HPDE6-E6E7 (cell line): ENCODE measurements at regions not wholly inside any gene's neighbourhood (a gene's known extent, or its start where the extent isn't known, plus 50 kb on each side); places are given as distances from the start of the nearest gene placed in this dataset.
"Not testable (repeated sequence)": the region's sequence is repeated elsewhere in the genome, so short reads cannot be mapped to it uniquely, and the experiment has no call there.

ENCODE experiments used
- DNase-seq: peaks from one replicate; pipeline ENCODE4 v3.0.0; 2011; ENCODE audit warnings: missing footprints; ENCODE audit errors: extremely low spot score

GRCh38 chr6:164078532-164079274 lies 664.2 kb downstream of the QKI start:
- no peak for DNase-seq

- DNase-seq, result not testable (repeated sequence)
Measured at GRCh38 chr6:164076818-164077532, 662.5 kb downstream of the QKI start.

- no peak for DNase-seq
Measured at GRCh38 chr6:164075981-164076615, 661.6 kb downstream of the QKI start.

GRCh38 chr6:164072240-164072666 lies 657.7 kb downstream of the QKI start:
- DNase-seq, result no peak

- no peak for DNase-seq
Measured at GRCh38 chr6:164069350-164069990, 655.0 kb downstream of the QKI start.

- DNase-seq, result no peak
Measured at GRCh38 chr6:164068527-164068926, 654.0 kb downstream of the QKI start.

GRCh38 chr6:164066766-164067165 lies 652.2 kb downstream of the QKI start:
- no peak for DNase-seq

- no peak for DNase-seq
Measured at GRCh38 chr6:164066335-164066734, 651.8 kb downstream of the QKI start.

- DNase-seq, result no peak
Measured at GRCh38 chr6:164063346-164063745, 648.8 kb downstream of the QKI start.

GRCh38 chr6:164062872-164063271 lies 648.4 kb downstream of the QKI start:
- DNase-seq, result no peak

GRCh38 chr6:164057876-164058275 lies 643.4 kb downstream of the QKI start:
- no peak for DNase-seq

- no peak for DNase-seq
Measured at GRCh38 chr6:164051427-164051826, 636.9 kb downstream of the QKI start.

- DNase-seq, result no peak
Measured at GRCh38 chr6:164049517-164049988, 635.0 kb downstream of the QKI start.

GRCh38 chr6:164048840-164049516 lies 634.5 kb downstream of the QKI start:
- DNase-seq, result no peak

- no peak for DNase-seq
Measured at GRCh38 chr6:164045082-164045481, 630.6 kb downstream of the QKI start.

GRCh38 chr6:164043656-164044055 lies 629.1 kb downstream of the QKI start:
- not testable (repeated sequence) for DNase-seq

GRCh38 chr6:164042212-164042611 lies 627.7 kb downstream of the QKI start:
- no peak for DNase-seq

- DNase-seq, result no peak
Measured at GRCh38 chr6:164040994-164041393, 626.5 kb downstream of the QKI start.

- no peak for DNase-seq
Measured at GRCh38 chr6:164039954-164040375, 625.4 kb downstream of the QKI start.

- no peak for DNase-seq
Measured at GRCh38 chr6:164037171-164037870, 622.8 kb downstream of the QKI start.
